Lower lobe of right lung (tissue), 2 donors: ENCODE measurements at regions not wholly inside any gene's neighbourhood (a gene's known extent, or its start where the extent isn't known, plus 50 kb on each side); places are given as distances from the start of the nearest gene placed in this dataset.

Source experiments
- ATAC-seq, 2 donors: fragments of 200-7000 bp; cut with Tn5 transposase; one replicate each; pipeline ENCODE4 v1.9.1; 2020 to 2022; ENCODE audit warnings: mild to moderate bottlenecking in 2 of 2, moderate library complexity in 2 of 2
- DNase-seq: peaks from one replicate; pipeline ENCODE4 v3.0.0-alpha.2; 2020
- H3K27ac ChIP-seq: fragments of 200-600 bp; one replicate; pipeline ENCODE4 v1.8.0; 2022
- H3K27me3 ChIP-seq: fragments of 200-600 bp; one replicate; pipeline ENCODE4 v1.8.0; 2022; ENCODE audit warnings: low read depth
- H3K36me3 ChIP-seq: fragments of 200-600 bp; one replicate; pipeline ENCODE4 v1.8.0; 2022; ENCODE audit warnings: mild to moderate bottlenecking
- H3K4me1 ChIP-seq: fragments of 200-600 bp; one replicate; pipeline ENCODE4 v1.8.0; 2022
- H3K4me3 ChIP-seq: fragments of 200-600 bp; one replicate; pipeline ENCODE4 v1.8.0; 2022; ENCODE audit warnings: mild to moderate bottlenecking
- H3K9me3 ChIP-seq: fragments of 200-600 bp; one replicate; pipeline ENCODE4 v1.8.0; 2022
- CTCF ChIP-seq: fragments of 200-600 bp; IDR thresholded peaks from one replicate; pipeline ENCODE4 v1.8.0; 2022; ENCODE audit warnings: antibody characterized with exemption, mild to moderate bottlenecking
- intact Hi-C: fragments of 100-400 bp; cut with DNase I; formaldehyde crosslinking; loops from one replicate; pipeline ENCODE4 v1.11.0; 2022
- donor health status: DM: no; HTN: yes; CAD: no; lungs with severe emphysema.

GRCh38 chr2:147662221-147662620 lies 182.6 kb upstream of the ACVR2A start:
- no peak overlapping the region for H3K27ac ChIP-seq
- no peaks in the 10 kb centered on the region for H3K4me1 ChIP-seq
- intact Hi-C loops: no loop called here
- no peaks in the 10 kb centered on the region for H3K36me3 ChIP-seq
- no peak for TF ChIP-seq CTCF
- H3K9me3 ChIP-seq: no peaks in the 10 kb centered on the region
- H3K4me3 ChIP-seq: no peak overlapping the region
- H3K27me3 ChIP-seq: no peaks in the 10 kb centered on the region
- no peak for DNase-seq
- ATAC-seq: no peak

GRCh38 chr2:147660680-147661079 lies 184.1 kb upstream of the ACVR2A start:
- no peaks in the 10 kb centered on the region for H3K4me1 ChIP-seq
- DNase-seq: no peak
- TF ChIP-seq CTCF: no peak
- no peak for ATAC-seq
- no peaks in the 10 kb centered on the region for H3K9me3 ChIP-seq
- intact Hi-C loops: no loop called here
- H3K4me3 ChIP-seq: no peak overlapping the region
- no peak overlapping the region for H3K27ac ChIP-seq
- H3K36me3 ChIP-seq: no peaks in the 10 kb centered on the region
- H3K27me3 ChIP-seq: no peaks in the 10 kb centered on the region

GRCh38 chr2:147659051-147659450 lies 185.8 kb upstream of the ACVR2A start:
- no peak for ATAC-seq
- no peak for TF ChIP-seq CTCF
- intact Hi-C loops: no loop called here
- no peaks in the 10 kb centered on the region for H3K4me1 ChIP-seq
- H3K36me3 ChIP-seq: no peaks in the 10 kb centered on the region
- no peaks in the 10 kb centered on the region for H3K9me3 ChIP-seq
- DNase-seq: no peak
- H3K27ac ChIP-seq: no peak overlapping the region
- no peak overlapping the region for H3K4me3 ChIP-seq
- H3K27me3 ChIP-seq: no peaks in the 10 kb centered on the region

- Histone ChIP-seq H3K27ac (no peak overlapping the region), H3K4me3 (no peak overlapping the region), H3K27me3 (no peaks in the 10 kb centered on the region), H3K4me1 (no peaks in the 10 kb centered on the region), H3K36me3 (no peaks in the 10 kb centered on the region), H3K9me3 (no peaks in the 10 kb centered on the region)
- no peak for TF ChIP-seq CTCF
- no peak for ATAC-seq
- no peak for DNase-seq
- intact Hi-C loops: no loop called here
Measured at GRCh38 chr2:147657086-147658000, 187.5 kb upstream of the ACVR2A start.

GRCh38 chr2:147649998-147650397 lies 194.8 kb upstream of the ACVR2A start:
- TF ChIP-seq CTCF: no peak
- H3K27ac ChIP-seq: no peak overlapping the region

More at GRCh38 chr2:147649998-147650397, 194.8 kb upstream of the ACVR2A start:
- Histone ChIP-seq H3K27me3 (no peaks in the 10 kb centered on the region), H3K9me3 (no peaks in the 10 kb centered on the region), H3K4me1 (no peaks in the 10 kb centered on the region), H3K4me3 (no peak overlapping the region), H3K36me3 (no peaks in the 10 kb centered on the region)
- ATAC-seq (no peak), DNase-seq (no peak)
- intact Hi-C loops: no loop called here
